Keratinocyte (primary cell): ENCODE measurements at regions not wholly inside any gene's neighbourhood (a gene's known extent, or its start where the extent isn't known, plus 50 kb on each side); places are given as distances from the start of the nearest gene placed in this dataset.

Experiments
- CTCF ChIP-seq, 3 experiments: IDR thresholded peaks in 1 of 3; conservative IDR thresholded peaks in 1 of 3; optimal IDR thresholded peaks in 1 of 3; 2 replicates in 2 of 3; 3 replicates in 1 of 3; pipeline versions ENCODE3 to v1.5.1; 2011; ENCODE audit warnings: low read length in 3 of 3, mild to moderate bottlenecking in 3 of 3, moderate library complexity in 2 of 3, control low read depth in 1 of 3, inconsistent platforms in 1 of 3; ENCODE audit not compliant: insufficient read depth in 2 of 3; ENCODE audit errors: extremely low read depth in 1 of 3
- EZH2 ChIP-seq: IDR thresholded peaks from one replicate; pipeline ENCODE4 v1.6.1; 2012; ENCODE audit warnings: inconsistent platforms, mild to moderate bottlenecking, low read length, moderate library complexity

GRCh38 chr11:29606330-29607031, 410.3 kb downstream of the KCNA4 start:
- TF ChIP-seq CTCF (optimal IDR thresholded peaks at IDR 0.05 in 1 of 3, IDR thresholded peaks at IDR 0.05 in 1 of 3, conservative IDR thresholded peaks at IDR 0.05 in 1 of 3; ENCODE audit: extremely low read depth in 1 of 3, insufficient read depth in 2 of 3, low read length in 3 of 3) (no peak), EZH2 (no peak)
